ENCODE measurements at regions not wholly inside any gene's neighbourhood (a gene's known extent, or its start where the extent isn't known, plus 50 kb on each side); places are given as distances from the start of the nearest gene placed in this dataset.

DNA sequence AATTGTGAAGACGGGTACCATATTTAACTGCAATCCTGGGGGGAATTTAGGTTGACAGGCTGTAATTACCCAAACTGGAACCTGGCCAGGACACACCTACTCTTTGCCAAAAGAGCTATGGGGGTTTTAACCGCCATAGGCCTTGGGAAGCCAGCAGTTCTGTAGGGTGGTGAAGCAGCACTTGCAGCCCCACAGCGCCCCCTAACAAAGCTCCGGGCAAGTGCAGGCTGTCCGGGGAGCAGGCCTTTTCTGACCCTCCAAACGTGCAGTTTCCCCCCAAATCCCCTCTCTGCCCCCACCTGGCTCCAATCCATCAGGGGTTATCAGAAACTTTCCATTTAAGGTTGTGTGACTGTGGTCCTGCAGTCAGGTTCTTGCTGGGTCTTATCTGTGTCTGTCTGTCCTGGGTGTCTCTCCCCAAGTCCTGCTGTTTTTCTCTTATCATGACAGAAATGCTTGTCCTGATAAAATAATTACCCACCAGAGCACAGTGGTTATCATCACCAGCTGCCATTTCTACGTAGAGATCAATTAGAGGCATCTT, 350.9 kb downstream of the MID1IP1 start:
- 67% methylated on average over 7 of the region's 7 CpGs for WGBS
- TF ChIP-seq RAD21 (IDR thresholded peaks at IDR 0.05) (peak; percentile 44 to 72), TAF1 (conservative IDR thresholded peaks at IDR 0.05) (no peak), NR2F2 (IDR thresholded peaks at IDR 0.05) (no peak), HNF4A (conservative IDR thresholded peaks at IDR 0.05) (no peak), YY1 (IDR thresholded peaks at IDR 0.05) (no peak), GABPA (IDR thresholded peaks at IDR 0.05 in 1 of 2, conservative IDR thresholded peaks at IDR 0.05 in 1 of 2) (no peak)
- Histone ChIP-seq H3K27me3 (ENCODE audit: control insufficient read depth in 4 of 4, insufficient read depth in 4 of 4, low read length in 3 of 4) (no peaks in the 10 kb centered on the region), H3K36me3 (ENCODE audit: control insufficient read depth in 4 of 4, insufficient read depth in 3 of 4, low read depth in 1 of 4, low read length in 3 of 4) (no peaks in the 10 kb centered on the region), H3K9ac (ENCODE audit: low read depth in 1 of 2, low read length in 2 of 2) (no peak overlapping the region), H3K4me3 (ENCODE audit: low read depth in 1 of 3, low read length in 3 of 3) (no peak overlapping the region), H3K4me1 (ENCODE audit: control insufficient read depth in 4 of 4, insufficient read depth in 4 of 4, low read length in 3 of 4) (peaks cover 0 to 9% (median 2%) of the 10 kb centered on the region in 4 donors), H3K9me3 (ENCODE audit: control insufficient read depth in 4 of 4, low read length in 3 of 4) (no peaks in the 10 kb centered on the region), H3K27ac (ENCODE audit: low read depth in 1 of 2, low read length in 2 of 2) (no peak overlapping the region)
- peak; percentile 82 for DNase-seq (ENCODE audit: low spot score)

- no peak for DNase-seq (ENCODE audit: low spot score)
- no peak overlapping the region for H3K9ac ChIP-seq (ENCODE audit: low read depth in 1 of 2, low read length in 2 of 2)
- H3K36me3 ChIP-seq (ENCODE audit: control insufficient read depth in 4 of 4, insufficient read depth in 3 of 4, low read depth in 1 of 4, low read length in 3 of 4) = no peaks in the 10 kb centered on the region
- no peak for TF ChIP-seq TAF1 (conservative IDR thresholded peaks at IDR 0.05)
- no peak for TF ChIP-seq YY1 (IDR thresholded peaks at IDR 0.05)
- TF ChIP-seq, protein P1, sequence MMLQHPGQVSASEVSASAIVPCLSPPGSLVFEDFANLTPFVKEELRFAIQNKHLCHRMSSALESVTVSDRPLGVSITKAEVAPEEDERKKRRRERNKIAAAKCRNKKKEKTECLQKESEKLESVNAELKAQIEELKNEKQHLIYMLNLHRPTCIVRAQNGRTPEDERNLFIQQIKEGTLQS (IDR thresholded peaks at IDR 0.05) = no peak
- TF ChIP-seq RAD21 (IDR thresholded peaks at IDR 0.05) = no peak
- TF ChIP-seq HNF4G (IDR thresholded peaks at IDR 0.05) = no peak
- no peak for TF ChIP-seq GABPA (IDR thresholded peaks at IDR 0.05 in 1 of 2, conservative IDR thresholded peaks at IDR 0.05 in 1 of 2)
- no peak for TF ChIP-seq HNF4A (conservative IDR thresholded peaks at IDR 0.05)
- no peaks in the 10 kb centered on the region for H3K9me3 ChIP-seq (ENCODE audit: control insufficient read depth in 4 of 4, low read length in 3 of 4)
- no peaks in the 10 kb centered on the region for H3K27me3 ChIP-seq (ENCODE audit: control insufficient read depth in 4 of 4, insufficient read depth in 4 of 4, low read length in 3 of 4)
- no peak overlapping the region for H3K4me3 ChIP-seq (ENCODE audit: low read depth in 1 of 3, low read length in 3 of 3)
- H3K27ac ChIP-seq (ENCODE audit: low read depth in 1 of 2, low read length in 2 of 2) = no peak overlapping the region
- peaks cover 0 to 9% (median under 1%) of the 10 kb centered on the region in 4 donors for H3K4me1 ChIP-seq (ENCODE audit: control insufficient read depth in 4 of 4, insufficient read depth in 4 of 4, low read length in 3 of 4)
These were observed 354.8 kb downstream of the MID1IP1 start for GRCh38 chrX:39156051-39156450.

GRCh38 chrX:39157006-39157405, 355.7 kb downstream of the MID1IP1 start:
- Histone ChIP-seq H3K9me3 (ENCODE audit: control insufficient read depth in 4 of 4, low read length in 3 of 4) (no peaks in the 10 kb centered on the region), H3K9ac (ENCODE audit: low read depth in 1 of 2, low read length in 2 of 2) (no peak overlapping the region), H3K4me1 (ENCODE audit: control insufficient read depth in 4 of 4, insufficient read depth in 4 of 4, low read length in 3 of 4) (peaks cover 0 to 9% (median under 1%) of the 10 kb centered on the region in 4 donors), H3K27ac (ENCODE audit: low read depth in 1 of 2, low read length in 2 of 2) (no peak overlapping the region), H3K36me3 (ENCODE audit: control insufficient read depth in 4 of 4, insufficient read depth in 3 of 4, low read depth in 1 of 4, low read length in 3 of 4) (no peaks in the 10 kb centered on the region), H3K4me3 (ENCODE audit: low read depth in 1 of 3, low read length in 3 of 3) (no peak overlapping the region), H3K27me3 (ENCODE audit: control insufficient read depth in 4 of 4, insufficient read depth in 4 of 4, low read length in 3 of 4) (no peaks in the 10 kb centered on the region)
- DNase-seq (ENCODE audit: low spot score) = no peak
- TF ChIP-seq EGR1 (IDR thresholded peaks at IDR 0.05; ENCODE audit: low read depth in 2 of 2) = no peak
- TF ChIP-seq, protein P2, sequence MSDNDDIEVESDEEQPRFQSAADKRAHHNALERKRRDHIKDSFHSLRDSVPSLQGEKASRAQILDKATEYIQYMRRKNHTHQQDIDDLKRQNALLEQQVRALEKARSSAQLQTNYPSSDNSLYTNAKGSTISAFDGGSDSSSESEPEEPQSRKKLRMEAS (IDR thresholded peaks at IDR 0.05) = no peak
- no peak for TF ChIP-seq HNF4A (conservative IDR thresholded peaks at IDR 0.05)
- TF ChIP-seq, protein P1 (IDR thresholded peaks at IDR 0.05) = no peak
- TF ChIP-seq RAD21 (IDR thresholded peaks at IDR 0.05) = no peak
- TF ChIP-seq SP1 (IDR thresholded peaks at IDR 0.05) = no peak
- no peak for TF ChIP-seq GABPA (IDR thresholded peaks at IDR 0.05 in 1 of 2, conservative IDR thresholded peaks at IDR 0.05 in 1 of 2)
- TF ChIP-seq, protein P3, sequence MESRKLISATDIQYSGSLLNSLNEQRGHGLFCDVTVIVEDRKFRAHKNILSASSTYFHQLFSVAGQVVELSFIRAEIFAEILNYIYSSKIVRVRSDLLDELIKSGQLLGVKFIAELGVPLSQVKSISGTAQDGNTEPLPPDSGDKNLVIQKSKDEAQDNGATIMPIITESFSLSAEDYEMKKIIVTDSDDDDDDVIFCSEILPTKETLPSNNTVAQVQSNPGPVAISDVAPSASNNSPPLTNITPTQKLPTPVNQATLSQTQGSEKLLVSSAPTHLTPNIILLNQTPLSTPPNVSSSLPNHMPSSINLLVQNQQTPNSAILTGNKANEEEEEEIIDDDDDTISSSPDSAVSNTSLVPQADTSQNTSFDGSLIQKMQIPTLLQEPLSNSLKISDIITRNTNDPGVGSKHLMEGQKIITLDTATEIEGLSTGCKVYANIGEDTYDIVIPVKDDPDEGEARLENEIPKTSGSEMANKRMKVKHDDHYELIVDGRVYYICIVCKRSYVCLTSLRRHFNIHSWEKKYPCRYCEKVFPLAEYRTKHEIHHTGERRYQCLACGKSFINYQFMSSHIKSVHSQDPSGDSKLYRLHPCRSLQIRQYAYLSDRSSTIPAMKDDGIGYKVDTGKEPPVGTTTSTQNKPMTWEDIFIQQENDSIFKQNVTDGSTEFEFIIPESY (IDR thresholded peaks at IDR 0.05) = no peak
- TF ChIP-seq TAF1 (conservative IDR thresholded peaks at IDR 0.05) = no peak
- no peak for TF ChIP-seq JUND (IDR thresholded peaks at IDR 0.05)
- no peak for TF ChIP-seq YY1 (IDR thresholded peaks at IDR 0.05)
- TF ChIP-seq HNF4G (IDR thresholded peaks at IDR 0.05) = no peak
- TF ChIP-seq NR2F2 (IDR thresholded peaks at IDR 0.05) = no peak
- TF ChIP-seq FOXA2 (IDR thresholded peaks at IDR 0.05) = no peak
- whole genome bisulfite sequencing = 85% methylated on average over 5 of the region's 5 CpGs
